AG09309 (cell line): ENCODE measurements at regions not wholly inside any gene's neighbourhood (a gene's known extent, or its start where the extent isn't known, plus 50 kb on each side); places are given as distances from the start of the nearest gene placed in this dataset.
A peak's percentile ranks its signal among the peaks of the same experiment; 100 is the strongest.

Experiments
- DNase-seq: peaks from one replicate; pipeline ENCODE4 v3.0.0-alpha.2; 2010; ENCODE audit warnings: low read depth
- H3K4me3 ChIP-seq: 2 replicates; pipeline ENCODE4 v1.5.1; 2011; ENCODE audit warnings: mild to moderate bottlenecking, low read depth, low read length, moderate library complexity; ENCODE audit not compliant: control insufficient read depth
- CTCF ChIP-seq: IDR thresholded peaks from 2 replicates; pipeline ENCODE4 v1.5.1; 2011; ENCODE audit warnings: mild to moderate bottlenecking, low read depth, low read length, inconsistent platforms; ENCODE audit not compliant: insufficient read depth, control insufficient read depth; ENCODE audit errors: missing control alignments

- DNase-seq = no peak
- no peak overlapping the region for H3K4me3 ChIP-seq
- TF ChIP-seq CTCF = no peak
These were observed 180.7 kb upstream of the DDHD1 start for GRCh38 chr14:53333809-53334208.

DNA sequence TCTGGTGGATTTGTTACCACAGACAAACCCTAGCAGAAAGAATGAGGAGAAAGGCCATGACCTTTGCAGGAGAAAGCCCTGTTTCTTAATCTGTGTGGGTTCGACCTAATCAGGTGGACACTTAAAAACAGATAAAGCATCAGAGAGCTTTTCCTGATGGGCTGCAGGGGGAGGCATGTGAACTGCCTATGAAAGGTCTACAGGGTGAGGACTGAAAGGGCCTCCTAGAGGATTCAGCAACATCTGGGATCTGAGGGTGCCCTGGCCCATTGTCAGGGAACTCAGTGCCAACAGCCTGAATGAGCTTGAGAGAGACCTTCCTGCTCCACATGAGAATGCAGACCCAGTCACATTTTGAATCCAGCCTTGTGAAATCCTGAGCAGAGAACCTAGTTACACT, 178.8 kb upstream of the DDHD1 start:
- no peak for TF ChIP-seq CTCF
- no peak for DNase-seq
- H3K4me3 ChIP-seq = no peak overlapping the region

- no peak for TF ChIP-seq CTCF
- no peak overlapping the region for H3K4me3 ChIP-seq
- peak; percentile 33 for DNase-seq
These were observed 178.1 kb upstream of the DDHD1 start for GRCh38 chr14:53331247-53331646.

DNA sequence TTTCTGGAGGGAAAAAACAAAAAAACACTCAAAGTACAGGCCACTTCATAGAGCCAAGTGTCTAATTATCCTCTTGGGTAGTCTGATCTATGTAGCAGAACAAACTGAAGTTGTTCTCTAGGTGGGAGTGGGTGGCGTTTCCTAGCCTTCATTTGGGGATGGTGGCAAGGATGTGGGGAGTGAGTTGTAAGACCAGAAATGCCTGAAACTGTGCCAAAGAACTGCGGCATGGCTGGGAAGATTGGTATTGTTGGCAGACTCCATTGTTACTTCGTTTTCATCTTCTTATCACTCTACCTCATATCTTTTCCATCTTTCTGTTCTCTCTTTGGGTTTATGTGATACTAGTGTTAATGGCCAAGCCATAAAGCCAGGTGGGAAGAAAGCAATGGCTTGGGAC, 177.3 kb upstream of the DDHD1 start:
- no peak for DNase-seq
- no peak for TF ChIP-seq CTCF

GRCh38 chr14:53328841-53329240, 175.7 kb upstream of the DDHD1 start:
- DNase-seq = no peak
- no peak for TF ChIP-seq CTCF
- H3K4me3 ChIP-seq = no peak overlapping the region

More for the DNA sequence above, 177.3 kb upstream of the DDHD1 start:
- H3K4me3 ChIP-seq = no peak overlapping the region

GRCh38 chr14:53327716-53328115, 174.6 kb upstream of the DDHD1 start:
- H3K4me3 ChIP-seq = no peak overlapping the region
- TF ChIP-seq CTCF = no peak
- DNase-seq = no peak
